DND-41 (cell line): ENCODE measurements at regions not wholly inside any gene's neighbourhood (a gene's known extent, or its start where the extent isn't known, plus 50 kb on each side); places are given as distances from the start of the nearest gene placed in this dataset.

Experiments
- ATAC-seq: fragments of 200-7000 bp; cut with Tn5 transposase; 3 replicates; pipeline ENCODE4 v1.9.1; 2021; ENCODE audit warnings: low read depth; ENCODE audit not compliant: insufficient read depth
- DNase-seq: peaks from one replicate; pipeline ENCODE4 v3.0.0-alpha.2; 2020
- H2AFZ ChIP-seq: 2 replicates; pipeline ENCODE4 v1.6.0; 2012; ENCODE audit warnings: low read depth, low read length
- H3K27ac ChIP-seq: 2 replicates; pipeline ENCODE4 v1.5.1; 2012; ENCODE audit warnings: low read length, inconsistent platforms
- H3K27me3 ChIP-seq: fragments of 200-600 bp; sonication (generic); 2 replicates; pipeline ENCODE4 v1.6.0; 2012; ENCODE audit warnings: low read length, mild to moderate bottlenecking, inconsistent platforms; ENCODE audit not compliant: insufficient read depth, poor library complexity
- H3K36me3 ChIP-seq: 2 replicates; pipeline ENCODE4 v1.5.1; 2012; ENCODE audit warnings: low read length, inconsistent platforms; ENCODE audit not compliant: insufficient read depth
- H3K4me1 ChIP-seq: 2 replicates; pipeline ENCODE4 v1.5.1; 2012; ENCODE audit warnings: mild to moderate bottlenecking, low read length; ENCODE audit not compliant: insufficient read depth
- H3K4me2 ChIP-seq: 2 replicates; pipeline ENCODE4 v1.6.0; 2012; ENCODE audit warnings: mild to moderate bottlenecking, moderate library complexity, low read length, inconsistent platforms; ENCODE audit not compliant: insufficient read depth
- H3K4me3 ChIP-seq, 2 experiments: fragments of 200-600 bp in 1 of 2; shearing (Covaris generic) in 1 of 2; 2 replicates each; pipeline ENCODE4 v1.5.1; 2012 to 2016; ENCODE audit warnings: inconsistent platforms in 2 of 2, low read length in 2 of 2, mild to moderate bottlenecking in 2 of 2, low read depth in 1 of 2, moderate library complexity in 1 of 2
- H3K79me2 ChIP-seq: 2 replicates; pipeline ENCODE4 v1.6.0; 2012; ENCODE audit warnings: low read length, inconsistent platforms; ENCODE audit not compliant: insufficient read depth
- H3K9ac ChIP-seq: 2 replicates; pipeline ENCODE4 v1.6.0; 2012; ENCODE audit warnings: low read depth, mild to moderate bottlenecking, inconsistent platforms, low read length, moderate library complexity
- H3K9me3 ChIP-seq: 2 replicates; pipeline ENCODE4 v1.5.1; 2012; ENCODE audit warnings: low read length, moderate library complexity, mild to moderate bottlenecking, inconsistent platforms; ENCODE audit not compliant: insufficient read depth, severe bottlenecking
- H4K20me1 ChIP-seq: 2 replicates; pipeline ENCODE4 v1.6.0; 2012; ENCODE audit warnings: low read length; ENCODE audit not compliant: insufficient read depth
- CTCF ChIP-seq: IDR thresholded peaks from 2 replicates; pipeline ENCODE4 v1.5.1; 2012; ENCODE audit warnings: borderline replicate concordance, low read length, moderate library complexity, mild to moderate bottlenecking; ENCODE audit not compliant: poor library complexity, severe bottlenecking; ENCODE audit errors: extremely low read depth
- EZH2 ChIP-seq: IDR thresholded peaks from 3 replicates; pipeline ENCODE4 v1.6.1; 2012; ENCODE audit warnings: borderline replicate concordance, low read depth, mild to moderate bottlenecking, moderate library complexity, low read length, inconsistent platforms; ENCODE audit not compliant: severe bottlenecking

- Histone ChIP-seq H3K27ac (no peak overlapping the region; the same call in 1 of the 2 replicates), H3K9ac (no peak overlapping the region), H3K27me3 (no peaks in the 10 kb centered on the region), H3K9me3 (no peaks in the 10 kb centered on the region), H3K4me3 (no peak overlapping the region), H4K20me1 (no peaks in the 10 kb centered on the region), H3K79me2 (no peaks in the 10 kb centered on the region), H3K4me2 (no peak overlapping the region), H2AFZ (no peak overlapping the region), H3K4me1 (peaks cover 13% of the 10 kb centered on the region), H3K36me3 (no peaks in the 10 kb centered on the region)
- peak; percentile 6 for DNase-seq
- TF ChIP-seq EZH2 (no peak), CTCF (no peak)
- ATAC-seq = peak; percentile 52; the same call in 2 of the 3 replicates
These were observed 201.9 kb downstream of the ZNF608 start for GRCh38 chr5:124544366-124545055.

- H3K79me2 ChIP-seq = no peaks in the 10 kb centered on the region
- no peak overlapping the region for H3K9ac ChIP-seq
- H2AFZ ChIP-seq = no peak overlapping the region
- ATAC-seq = no peak
- TF ChIP-seq EZH2 (no peak), CTCF (no peak)
- no peaks in the 10 kb centered on the region for H3K27me3 ChIP-seq
- H3K27ac ChIP-seq = no peak overlapping the region
- no peak overlapping the region for H3K4me2 ChIP-seq
- H3K36me3 ChIP-seq = no peaks in the 10 kb centered on the region
- no peak overlapping the region for H3K4me3 ChIP-seq
- H3K4me1 ChIP-seq = peaks cover 5% of the 10 kb centered on the region; the same call in 1 of the 2 replicates
- no peak for DNase-seq
- no peaks in the 10 kb centered on the region for H4K20me1 ChIP-seq
- H3K9me3 ChIP-seq = no peaks in the 10 kb centered on the region
These were observed 207.5 kb downstream of the ZNF608 start for GRCh38 chr5:124538931-124539330.

- no peak overlapping the region for H3K9ac ChIP-seq
- ATAC-seq (no peak), DNase-seq (no peak)
- no peak overlapping the region for H2AFZ ChIP-seq
- H3K4me3 ChIP-seq = no peak overlapping the region
- no peak overlapping the region for H3K4me2 ChIP-seq
- no peaks in the 10 kb centered on the region for H3K9me3 ChIP-seq
- no peaks in the 10 kb centered on the region for H3K27me3 ChIP-seq
- H3K36me3 ChIP-seq = no peaks in the 10 kb centered on the region
- H3K27ac ChIP-seq = no peak overlapping the region
- no peak for TF ChIP-seq CTCF
- TF ChIP-seq EZH2 = no peak
- H3K79me2 ChIP-seq = no peaks in the 10 kb centered on the region
- no peaks in the 10 kb centered on the region for H4K20me1 ChIP-seq
- H3K4me1 ChIP-seq = 0 out of 2 replicates have a peak, but pooled peaks cover 4% of the 10 kb centered on the region
These were observed 208.2 kb downstream of the ZNF608 start for GRCh38 chr5:124538191-124538590.
